ENCODE measurements at regions not wholly inside any gene's neighbourhood (a gene's known extent, or its start where the extent isn't known, plus 50 kb on each side); places are given as distances from the start of the nearest gene placed in this dataset.

- TF ChIP-seq POLR2A (IDR thresholded peaks at IDR 0.05; ENCODE audit: low read depth, low read length) (no peak), TAF1 (IDR thresholded peaks at IDR 0.05; ENCODE audit: borderline replicate concordance, low read depth, low read length) (no peak)
These were observed 249.6 kb upstream of the SOX5 start for GRCh38 chr12:24198936-24199671.

Measured in GM12892 (cell line).